MCF 10A (cell line): ENCODE measurements at regions not wholly inside any gene's neighbourhood (a gene's known extent, or its start where the extent isn't known, plus 50 kb on each side); places are given as distances from the start of the nearest gene placed in this dataset.

Experiments used
- BruUV-seq: library from RNA; stranded (reverse); fragments of 400-500 nt; replicated peaks from 2 replicates; lab custom pipeline; 2021; lab: Mats Ljungman, UMichigan
- CTCF ChIA-PET: fragments of 300-600 bp; sonication (Branson Sonifier 250); formaldehyde crosslinking; extraction: SDS; loops from one replicate; lab custom pipeline; 2021; ENCODE audit warnings: antibody characterized with exemption, inconsistent platforms; lab: Yijun Ruan, JAX
- POLR2A ChIA-PET: fragments of 300-600, 350-650 bp; sonication (Branson Sonifier 250); formaldehyde crosslinking; extraction: SDS; loops from one replicate; lab custom pipeline; 2020; ENCODE audit warnings: antibody characterized with exemption, inconsistent platforms; lab: Yijun Ruan, JAX
- DNase-seq: peaks from one replicate; pipeline ENCODE4 v3.0.0-alpha.2; 2018; ENCODE audit not compliant: unreplicated experiment
- H3K27ac Mint-ChIP-seq: one replicate; pipeline ENCODE4 v1.8.0; 2022; ENCODE audit warnings: mild to moderate bottlenecking, low read depth, mixed read lengths; ENCODE audit not compliant: unreplicated experiment
- H3K27me3 Mint-ChIP-seq: one replicate; pipeline ENCODE4 v1.8.0; 2022; ENCODE audit warnings: mixed read lengths; ENCODE audit not compliant: insufficient read depth, unreplicated experiment
- H3K36me3 Mint-ChIP-seq: one replicate; pipeline ENCODE4 v1.8.0; 2022; ENCODE audit warnings: mild to moderate bottlenecking, moderate library complexity, mixed read lengths; ENCODE audit not compliant: insufficient read depth, unreplicated experiment
- H3K4me1 Mint-ChIP-seq: one replicate; pipeline ENCODE4 v1.8.0; 2022; ENCODE audit warnings: mixed read lengths; ENCODE audit not compliant: insufficient read depth, unreplicated experiment
- H3K4me3 Mint-ChIP-seq: one replicate; pipeline ENCODE4 v1.8.0; 2022; ENCODE audit warnings: mild to moderate bottlenecking, moderate library complexity, mixed read lengths; ENCODE audit not compliant: unreplicated experiment
- H3K9me3 Mint-ChIP-seq: one replicate; pipeline ENCODE4 v1.8.0; 2022; ENCODE audit warnings: mixed read lengths; ENCODE audit not compliant: unreplicated experiment
- CTCF ChIP-seq: fragments of 200-600 bp; IDR thresholded peaks from one replicate; pipeline ENCODE4 v1.8.0; 2022; ENCODE audit warnings: antibody characterized with exemption, mild to moderate bottlenecking; ENCODE audit not compliant: unreplicated experiment
- intact Hi-C: fragments of 100-400 bp; cut with micrococcal nuclease; formaldehyde crosslinking; loops from 2 replicates; pipeline ENCODE4 v1.14.1; 2022

GRCh38 chr4:27602172-27602571, 741.5 kb downstream of the STIM2 start:
- intact Hi-C loops, result no loop called here
- POLR2A ChIA-PET, result no interaction called here
- DNase-seq, result no peak
- Mint-ChIP-seq H3K4me3 (no peak overlapping the region), H3K9me3 (no peaks in the 10 kb centered on the region), H3K36me3 (no peaks in the 10 kb centered on the region), H3K27me3 (no peaks in the 10 kb centered on the region), H3K4me1 (no peaks in the 10 kb centered on the region), H3K27ac (no peak overlapping the region)
- TF ChIP-seq CTCF, result no peak
- CTCF ChIA-PET, result no interaction called here
- no TSS peak for BruUV-seq

GRCh38 chr4:27604692-27605091, 744.1 kb downstream of the STIM2 start:
- ChIA-PET POLR2A (no interaction called here), CTCF (no interaction called here)
- no peaks in the 10 kb centered on the region for H3K4me1 Mint-ChIP-seq
- H3K36me3 Mint-ChIP-seq, result no peaks in the 10 kb centered on the region
- intact Hi-C loops, result no loop called here
- no peak overlapping the region for H3K27ac Mint-ChIP-seq
- no peak overlapping the region for H3K4me3 Mint-ChIP-seq
- no peaks in the 10 kb centered on the region for H3K9me3 Mint-ChIP-seq
- no peak for DNase-seq
- H3K27me3 Mint-ChIP-seq, result no peaks in the 10 kb centered on the region
- no peak for TF ChIP-seq CTCF
- BruUV-seq, result no TSS peak

DNA sequence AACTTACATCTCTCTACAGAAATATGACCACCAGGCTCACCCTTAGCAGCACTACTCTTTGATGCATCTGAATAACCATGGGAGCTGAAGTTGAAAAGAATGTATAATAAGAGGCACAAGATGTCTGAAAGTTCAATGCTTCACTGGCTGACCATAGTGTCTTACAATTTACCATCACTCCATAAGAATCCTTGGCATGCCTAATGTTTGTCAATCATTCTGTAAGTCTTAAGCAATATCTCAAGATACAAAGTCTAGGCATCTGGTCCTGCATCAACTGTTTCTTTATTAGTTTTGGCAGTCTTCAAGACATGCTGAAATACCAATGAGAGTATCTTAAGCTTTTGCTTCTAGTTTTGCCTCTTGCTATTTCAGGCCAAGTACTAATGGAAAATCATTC, 755.5 kb downstream of the STIM2 start:
- H3K36me3 Mint-ChIP-seq, result no peaks in the 10 kb centered on the region
- peaks cover 5% of the 10 kb centered on the region for H3K4me1 Mint-ChIP-seq
- intact Hi-C loops, result no loop called here
- H3K27ac Mint-ChIP-seq, result no peak overlapping the region
- POLR2A ChIA-PET, result interaction anchor here (1.3 kb wide), 1 partner anchor 45 kb away, joined by 3 read pairs; no protein-coding TSS in a partner anchor
- CTCF ChIA-PET, result no interaction called here
- no peak overlapping the region for H3K4me3 Mint-ChIP-seq
- peak; percentile 44 for DNase-seq
- BruUV-seq, result no TSS peak
- no peaks in the 10 kb centered on the region for H3K27me3 Mint-ChIP-seq
- H3K9me3 Mint-ChIP-seq, result no peaks in the 10 kb centered on the region
- no peak for TF ChIP-seq CTCF

GRCh38 chr4:27619435-27619834, 758.8 kb downstream of the STIM2 start:
- no peaks in the 10 kb centered on the region for H3K27me3 Mint-ChIP-seq
- intact Hi-C loops, result no loop called here
- peaks cover 5% of the 10 kb centered on the region for H3K4me1 Mint-ChIP-seq
- DNase-seq, result no peak
- TF ChIP-seq CTCF, result no peak
- ChIA-PET POLR2A (no interaction called here), CTCF (interaction anchor here (0.5 to 0.7 kb wide), 2 partner anchors 33 to 286 kb away, joined by 3 read pairs; no protein-coding TSS in a partner anchor)
- H3K36me3 Mint-ChIP-seq, result no peaks in the 10 kb centered on the region
- no peak overlapping the region for H3K27ac Mint-ChIP-seq
- no TSS peak for BruUV-seq
- H3K9me3 Mint-ChIP-seq, result no peaks in the 10 kb centered on the region
- H3K4me3 Mint-ChIP-seq, result no peak overlapping the region
